NB4 (cell line): ENCODE measurements at regions not wholly inside any gene's neighbourhood (a gene's known extent, or its start where the extent isn't known, plus 50 kb on each side); places are given as distances from the start of the nearest gene placed in this dataset.

Source experiments
- POLR2A ChIP-seq: IDR thresholded peaks from 2 replicates; pipeline ENCODE4 v1.6.1; 2011; ENCODE audit warnings: mild to moderate bottlenecking; ENCODE audit not compliant: insufficient read length; ENCODE audit errors: extremely low read depth
- TF ChIP-seq, protein P1 (sequence below): IDR thresholded peaks from one replicate; pipeline ENCODE4 v1.5.1; 2012; ENCODE audit warnings: low read depth, low read length

DNA sequence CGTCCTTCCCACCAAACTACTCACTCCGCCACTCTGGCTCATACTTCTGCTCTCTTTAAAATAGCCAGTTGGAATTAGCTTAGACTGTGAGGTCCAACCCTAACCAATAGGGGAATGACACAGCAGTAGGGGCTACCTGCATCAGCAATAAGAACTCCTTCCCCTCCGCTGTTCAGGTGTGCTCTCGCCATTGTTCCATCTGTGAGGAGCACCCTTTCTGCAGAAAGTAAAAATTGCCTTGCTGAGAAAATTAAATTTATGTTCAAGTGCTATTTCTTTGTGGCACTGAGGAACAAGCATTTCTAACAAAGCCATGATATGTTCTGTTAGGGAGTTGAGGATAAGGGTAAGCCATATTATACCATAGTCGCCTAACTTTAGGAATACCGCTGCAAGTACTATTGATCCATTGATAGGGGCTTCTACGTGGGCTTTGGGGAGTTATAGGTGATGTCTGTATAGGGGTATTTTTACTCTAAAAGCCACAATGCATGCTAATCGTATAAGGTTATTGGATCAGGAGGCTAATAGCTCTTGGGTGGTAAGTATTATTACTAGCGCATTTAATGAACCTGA is 1269.5 kb downstream of the TYW1 start:
- TF ChIP-seq, protein P1, sequence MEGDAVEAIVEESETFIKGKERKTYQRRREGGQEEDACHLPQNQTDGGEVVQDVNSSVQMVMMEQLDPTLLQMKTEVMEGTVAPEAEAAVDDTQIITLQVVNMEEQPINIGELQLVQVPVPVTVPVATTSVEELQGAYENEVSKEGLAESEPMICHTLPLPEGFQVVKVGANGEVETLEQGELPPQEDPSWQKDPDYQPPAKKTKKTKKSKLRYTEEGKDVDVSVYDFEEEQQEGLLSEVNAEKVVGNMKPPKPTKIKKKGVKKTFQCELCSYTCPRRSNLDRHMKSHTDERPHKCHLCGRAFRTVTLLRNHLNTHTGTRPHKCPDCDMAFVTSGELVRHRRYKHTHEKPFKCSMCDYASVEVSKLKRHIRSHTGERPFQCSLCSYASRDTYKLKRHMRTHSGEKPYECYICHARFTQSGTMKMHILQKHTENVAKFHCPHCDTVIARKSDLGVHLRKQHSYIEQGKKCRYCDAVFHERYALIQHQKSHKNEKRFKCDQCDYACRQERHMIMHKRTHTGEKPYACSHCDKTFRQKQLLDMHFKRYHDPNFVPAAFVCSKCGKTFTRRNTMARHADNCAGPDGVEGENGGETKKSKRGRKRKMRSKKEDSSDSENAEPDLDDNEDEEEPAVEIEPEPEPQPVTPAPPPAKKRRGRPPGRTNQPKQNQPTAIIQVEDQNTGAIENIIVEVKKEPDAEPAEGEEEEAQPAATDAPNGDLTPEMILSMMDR = no peak
- no peak for TF ChIP-seq POLR2A
